ENCODE measurements at regions not wholly inside any gene's neighbourhood (a gene's known extent, or its start where the extent isn't known, plus 50 kb on each side); places are given as distances from the start of the nearest gene placed in this dataset.

DNA sequence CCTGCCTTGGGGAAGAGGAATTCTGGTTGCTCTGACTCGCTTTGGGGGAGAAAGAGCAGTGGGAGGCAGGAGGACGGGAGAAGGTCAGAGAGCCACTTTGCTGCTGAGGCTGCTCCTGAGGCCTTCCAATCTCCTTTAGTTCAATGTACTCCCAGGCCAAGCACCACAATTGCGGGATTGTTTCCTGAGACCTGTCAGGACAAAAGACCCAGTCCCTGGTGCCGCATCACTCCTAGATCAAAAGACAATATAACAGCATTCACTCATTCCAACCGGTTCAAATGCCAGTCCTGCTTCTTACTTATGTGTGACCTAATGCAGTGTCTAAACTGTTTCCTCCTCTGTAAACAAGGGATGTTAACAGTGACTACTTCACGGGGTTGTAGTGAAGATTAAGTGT, 106.4 kb downstream of the TRIML1 start:
- POLR2A ChIA-PET, result no interaction called here

More for the DNA sequence above, 106.4 kb downstream of the TRIML1 start:
- Histone ChIP-seq H4K20me1 (ENCODE audit: insufficient read depth) (no peaks in the 10 kb centered on the region), H3K9ac (ENCODE audit: low read length) (no peak overlapping the region), H3K27ac (ENCODE audit: low read depth, low read length) (no peak overlapping the region), H3K9me3 (ENCODE audit: control insufficient read depth in 1 of 2, insufficient read depth in 1 of 2, low read depth in 1 of 2, low read length in 2 of 2) (no peaks in the 10 kb centered on the region), H3K27me3 (ENCODE audit: insufficient read depth, low read length) (no peaks in the 10 kb centered on the region), H3K79me2 (ENCODE audit: insufficient read depth, low read length) (no peaks in the 10 kb centered on the region), H3K36me3 (ENCODE audit: control insufficient read depth in 1 of 2, insufficient read depth in 2 of 2, low read length in 2 of 2) (no peaks in the 10 kb centered on the region), H3K4me3 (replicated peaks in 1 of 2; ENCODE audit: low read depth in 1 of 2, low read length in 2 of 2) (no peak overlapping the region), H3K4me1 (ENCODE audit: control insufficient read depth in 1 of 2, insufficient read depth in 2 of 2, low read length in 2 of 2) (no peaks in the 10 kb centered on the region), H2AFZ (ENCODE audit: low read depth, low read length, poor library complexity, severe bottlenecking) (no peak overlapping the region), H3K4me2 (ENCODE audit: low read length) (no peak overlapping the region), H3K9me2 (ENCODE audit: insufficient read depth) (no peaks in the 10 kb centered on the region)
- ATAC-seq (no peak), DNase-seq (ENCODE audit: low read depth, low spot score) (no peak)
- ChIA-PET CTCF (no interaction called here), RAD21 (ENCODE audit: low non-redundant PET in 1 of 2, low total read pairs in 2 of 2, uncharacterized antibody in 2 of 2, unreplicated experiment in 2 of 2) (no interaction called here)
- intact Hi-C loops (cut with micrococcal nuclease), result loop anchor here (2.0 to 5.0 kb wide), 3 partner anchors 253 to 638 kb away; no protein-coding TSS in a partner anchor
- no TSS peak for BruUV-seq (replicated peaks)
- TF ChIP-seq EZH2phosphoT487 (IDR thresholded peaks at IDR 0.05; ENCODE audit: borderline replicate concordance), result no peak
- no peak for TF ChIP-seq ZFX (IDR thresholded peaks at IDR 0.05)
- no peak for TF ChIP-seq SIN3A (IDR thresholded peaks at IDR 0.05; ENCODE audit: low read depth)
- TF ChIP-seq, protein P1, sequence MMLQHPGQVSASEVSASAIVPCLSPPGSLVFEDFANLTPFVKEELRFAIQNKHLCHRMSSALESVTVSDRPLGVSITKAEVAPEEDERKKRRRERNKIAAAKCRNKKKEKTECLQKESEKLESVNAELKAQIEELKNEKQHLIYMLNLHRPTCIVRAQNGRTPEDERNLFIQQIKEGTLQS (IDR thresholded peaks at IDR 0.05), result no peak
- TF ChIP-seq TCF7L2 (IDR thresholded peaks at IDR 0.05; ENCODE audit: borderline replicate concordance, extremely low read depth, insufficient read depth, insufficient read length), result no peak
- TF ChIP-seq CBX3 (IDR thresholded peaks at IDR 0.05; ENCODE audit: low read depth), result no peak
- TF ChIP-seq REST (IDR thresholded peaks at IDR 0.05; ENCODE audit: low read depth), result no peak
- no peak for TF ChIP-seq SRF (IDR thresholded peaks at IDR 0.05; ENCODE audit: low read depth)
- TF ChIP-seq, protein P2, sequence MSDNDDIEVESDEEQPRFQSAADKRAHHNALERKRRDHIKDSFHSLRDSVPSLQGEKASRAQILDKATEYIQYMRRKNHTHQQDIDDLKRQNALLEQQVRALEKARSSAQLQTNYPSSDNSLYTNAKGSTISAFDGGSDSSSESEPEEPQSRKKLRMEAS (IDR thresholded peaks at IDR 0.05), result no peak
- no peak for TF ChIP-seq CTCF (IDR thresholded peaks at IDR 0.05 in 2 of 3, conservative IDR thresholded peaks at IDR 0.05 in 1 of 3; ENCODE audit: borderline replicate concordance in 1 of 3, insufficient read depth in 1 of 3, low read depth in 2 of 3, low read length in 2 of 3)
- no peak for TF ChIP-seq JUND (IDR thresholded peaks at IDR 0.05)
- TF ChIP-seq ZNF274 (IDR thresholded peaks at IDR 0.05; ENCODE audit: low read depth, low read length), result no peak
- no peak for TF ChIP-seq RAD21 (IDR thresholded peaks at IDR 0.05; ENCODE audit: low read depth)
- TF ChIP-seq SP1 (IDR thresholded peaks at IDR 0.05; ENCODE audit: low read depth), result no peak
- no peak for TF ChIP-seq EZH2 (IDR thresholded peaks at IDR 0.05)
